GM18505 (cell line): ENCODE measurements at regions not wholly inside any gene's neighbourhood (a gene's known extent, or its start where the extent isn't known, plus 50 kb on each side); places are given as distances from the start of the nearest gene placed in this dataset.
A peak's percentile ranks its signal among the peaks of the same experiment; 100 is the strongest.

ENCODE experiments used
- ATAC-seq: cut with Tn5 transposase; IDR thresholded peaks from one replicate; pipeline ENCODE4 v1.9.1; 2021; ENCODE audit not compliant: unreplicated experiment
- POLR2A ChIP-seq: IDR thresholded peaks from 4 replicates; pipeline ENCODE4 v1.6.1; 2011; ENCODE audit warnings: borderline replicate concordance; ENCODE audit not compliant: insufficient read depth, insufficient read length; ENCODE audit errors: extremely low read depth

DNA sequence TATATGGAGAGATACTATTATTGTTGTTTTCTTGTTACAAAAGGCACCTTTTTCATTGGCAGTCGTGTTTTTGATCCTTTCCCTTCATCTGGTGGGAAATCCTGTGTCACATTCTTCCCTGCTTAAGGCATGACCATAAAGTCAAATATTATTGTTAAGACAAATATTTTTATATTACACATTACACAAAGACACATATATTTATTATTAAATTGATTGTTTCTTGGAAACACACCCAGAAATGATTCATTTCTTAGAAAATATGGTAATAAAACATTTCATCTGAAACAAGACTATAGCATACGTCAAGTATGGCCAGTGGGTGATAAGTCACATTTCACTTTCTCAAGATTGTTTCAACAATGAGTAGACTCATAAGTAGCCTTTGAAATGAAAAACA, 77.3 kb downstream of the KCTD12 start:
- no peak for ATAC-seq
- TF ChIP-seq POLR2A, result no peak

DNA sequence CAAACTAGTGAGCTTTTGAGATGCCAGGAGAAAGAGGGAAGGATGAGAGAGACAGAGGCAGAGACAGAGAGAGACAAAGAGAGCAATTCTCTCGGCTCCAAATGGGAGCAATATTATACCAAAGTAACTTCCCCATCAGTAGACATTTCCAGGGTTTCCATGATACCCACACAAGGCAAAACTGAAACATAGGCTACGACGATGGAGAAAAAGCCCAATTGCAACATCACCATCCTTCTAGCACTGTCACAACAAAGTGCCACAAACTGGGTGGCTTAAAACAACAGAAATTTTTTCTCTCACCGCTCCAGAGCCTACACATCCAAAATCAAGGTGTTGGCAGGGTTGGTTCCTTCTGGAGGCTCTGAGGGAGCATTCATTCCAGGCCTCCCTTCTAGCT, 81.4 kb downstream of the KCTD12 start:
- ATAC-seq, result no peak

GRCh38 chr13:76803831-76804230, 82.4 kb downstream of the KCTD12 start:
- no peak for ATAC-seq
- TF ChIP-seq POLR2A, result no peak

More for the DNA sequence above, 81.4 kb downstream of the KCTD12 start:
- TF ChIP-seq POLR2A, result no peak

GRCh38 chr13:76800943-76801342, 85.3 kb downstream of the KCTD12 start:
- no peak for ATAC-seq
- no peak for TF ChIP-seq POLR2A

DNA sequence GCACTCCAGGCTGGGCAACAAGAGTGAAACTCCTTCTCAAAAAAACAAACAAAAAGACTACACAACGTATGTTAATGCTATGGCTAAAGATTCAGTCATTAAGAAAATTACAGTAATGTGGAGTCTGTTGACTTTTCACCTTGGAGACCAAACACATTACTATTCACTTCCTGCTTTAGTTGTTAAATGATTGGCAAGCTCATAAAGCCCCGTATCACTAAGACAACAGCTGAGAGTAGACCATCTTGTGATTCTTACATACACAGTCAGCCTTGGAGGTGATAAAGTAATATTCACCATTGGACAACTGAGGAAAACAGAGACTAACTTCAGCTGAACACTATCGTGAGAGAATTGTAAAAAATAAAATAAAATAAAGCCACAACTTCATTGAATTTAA, 86.5 kb downstream of the KCTD12 start:
- peak; percentile 69 for ATAC-seq
- no peak for TF ChIP-seq POLR2A

DNA sequence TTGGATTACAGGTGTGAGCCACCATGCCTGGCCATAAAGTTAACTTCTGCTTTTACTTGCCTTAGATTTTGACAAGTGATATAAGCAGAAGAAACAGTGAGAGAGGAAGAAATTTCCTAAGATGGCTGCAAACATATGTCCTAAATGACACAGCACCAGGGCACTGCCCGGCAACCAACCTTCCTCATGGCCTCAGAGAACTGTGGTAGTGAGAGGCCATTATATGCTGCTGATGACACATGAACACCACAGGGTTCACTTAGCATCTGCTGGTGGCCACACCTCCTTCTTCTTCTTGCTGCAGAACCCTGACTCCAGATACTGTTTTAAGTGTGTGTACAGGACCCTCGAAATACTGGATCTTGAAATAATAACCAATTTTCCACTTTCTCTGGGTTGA, 88.2 kb downstream of the KCTD12 start:
- ATAC-seq, result no peak
- no peak for TF ChIP-seq POLR2A

DNA sequence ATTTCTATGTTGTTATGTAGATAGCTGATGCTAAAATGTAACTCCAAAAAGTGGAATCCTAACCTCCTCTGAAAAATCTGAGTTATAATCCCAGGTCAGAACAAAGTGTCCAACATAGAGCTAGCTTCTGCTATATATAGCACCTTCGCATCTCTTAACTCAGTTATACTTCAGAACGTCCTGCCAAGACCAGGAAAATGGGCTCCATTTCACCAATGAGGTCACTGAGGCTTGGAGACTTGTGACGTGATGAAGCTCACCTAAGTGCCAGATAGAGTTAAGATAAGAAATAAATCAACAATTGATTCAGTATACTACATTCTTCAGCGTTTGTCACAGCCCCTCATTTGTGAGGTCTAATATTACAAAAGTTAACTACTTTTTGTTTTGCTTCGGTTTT, 88.8 kb downstream of the KCTD12 start:
- no peak for ATAC-seq
- no peak for TF ChIP-seq POLR2A

GRCh38 chr13:76796851-76797250, 89.4 kb downstream of the KCTD12 start:
- no peak for ATAC-seq
- no peak for TF ChIP-seq POLR2A

- no peak for ATAC-seq
- no peak for TF ChIP-seq POLR2A
Observed at GRCh38 chr13:76795701-76796695, 90.2 kb downstream of the KCTD12 start.

DNA sequence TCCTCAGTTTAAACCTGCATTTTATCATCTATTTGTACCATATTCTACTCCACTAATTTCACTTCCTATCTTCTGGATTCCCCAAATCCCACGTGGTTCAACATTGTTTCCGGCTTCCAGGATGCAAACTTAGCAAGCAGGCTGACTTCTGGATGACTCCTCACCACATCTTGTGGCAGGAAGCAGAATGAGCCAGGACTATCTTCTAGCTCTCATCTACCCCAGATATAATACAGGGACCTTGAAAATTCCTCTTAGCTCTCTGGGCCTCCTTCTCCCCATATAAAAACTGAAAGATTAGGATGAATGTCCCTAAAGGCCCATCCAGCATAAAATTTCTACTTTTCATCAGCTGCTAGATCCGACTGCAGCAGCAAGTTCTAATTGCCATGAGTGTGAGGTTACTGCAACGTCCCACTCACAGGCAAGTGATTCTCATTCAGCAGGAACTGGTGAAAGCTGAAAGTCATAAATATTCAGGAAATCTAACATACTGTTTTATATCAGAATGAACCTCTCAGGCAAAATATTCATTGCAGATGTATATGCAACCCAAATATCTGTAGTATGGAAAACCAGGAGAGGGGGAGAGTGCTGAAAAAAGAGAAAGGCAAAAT, 93.4 kb downstream of the KCTD12 start:
- no peak for ATAC-seq
- no peak for TF ChIP-seq POLR2A

- ATAC-seq, result no peak
- no peak for TF ChIP-seq POLR2A
Observed at GRCh38 chr13:76790980-76791819, 95.0 kb downstream of the KCTD12 start.

DNA sequence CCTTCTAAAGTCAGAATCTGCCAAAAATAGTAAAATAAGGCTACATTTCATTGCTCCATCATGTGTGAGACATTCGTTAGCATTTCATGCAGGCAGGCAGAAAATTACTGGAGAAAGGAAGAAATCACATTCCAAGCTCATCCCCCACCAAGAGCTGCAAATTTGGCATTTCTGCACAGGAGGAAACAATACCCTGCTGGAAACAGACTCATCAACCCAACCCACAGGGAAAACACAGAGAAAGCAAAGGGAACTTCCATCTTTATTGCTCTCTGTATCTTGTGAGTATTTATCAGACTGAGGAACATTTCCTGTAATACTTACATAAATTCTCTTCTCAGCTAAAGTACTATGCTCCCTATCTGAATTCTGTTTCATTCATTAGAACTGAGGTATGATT, 95.7 kb downstream of the KCTD12 start:
- TF ChIP-seq POLR2A, result no peak
- no peak for ATAC-seq

DNA sequence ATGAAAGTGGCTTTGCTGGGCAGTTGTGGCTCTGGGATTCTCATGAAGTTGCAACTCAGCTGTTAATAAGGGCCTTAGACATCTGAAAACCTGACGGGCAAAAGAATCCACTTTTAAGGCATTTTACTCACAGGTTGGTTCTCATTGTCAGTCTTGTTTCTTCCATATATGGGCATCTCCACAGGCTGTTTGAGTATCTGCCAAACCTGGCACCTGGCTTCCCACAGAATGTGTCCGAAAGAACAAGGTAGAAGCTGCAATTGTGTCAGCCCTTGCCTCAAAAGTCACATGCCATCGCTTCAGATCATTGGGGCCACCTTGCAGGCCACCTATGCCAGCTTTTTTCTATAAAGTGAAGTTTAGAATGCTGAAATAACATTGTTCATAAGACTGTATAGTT, 102.4 kb downstream of the KCTD12 start:
- no peak for ATAC-seq
- TF ChIP-seq POLR2A, result no peak

GRCh38 chr13:76778853-76779252, 107.4 kb downstream of the KCTD12 start:
- no peak for ATAC-seq
- no peak for TF ChIP-seq POLR2A

- ATAC-seq, result no peak
- TF ChIP-seq POLR2A, result no peak
Observed at GRCh38 chr13:76777096-76777495, 109.1 kb downstream of the KCTD12 start.
